ENCODE measurements at regions not wholly inside any gene's neighbourhood (a gene's known extent, or its start where the extent isn't known, plus 50 kb on each side); places are given as distances from the start of the nearest gene placed in this dataset.

DNA sequence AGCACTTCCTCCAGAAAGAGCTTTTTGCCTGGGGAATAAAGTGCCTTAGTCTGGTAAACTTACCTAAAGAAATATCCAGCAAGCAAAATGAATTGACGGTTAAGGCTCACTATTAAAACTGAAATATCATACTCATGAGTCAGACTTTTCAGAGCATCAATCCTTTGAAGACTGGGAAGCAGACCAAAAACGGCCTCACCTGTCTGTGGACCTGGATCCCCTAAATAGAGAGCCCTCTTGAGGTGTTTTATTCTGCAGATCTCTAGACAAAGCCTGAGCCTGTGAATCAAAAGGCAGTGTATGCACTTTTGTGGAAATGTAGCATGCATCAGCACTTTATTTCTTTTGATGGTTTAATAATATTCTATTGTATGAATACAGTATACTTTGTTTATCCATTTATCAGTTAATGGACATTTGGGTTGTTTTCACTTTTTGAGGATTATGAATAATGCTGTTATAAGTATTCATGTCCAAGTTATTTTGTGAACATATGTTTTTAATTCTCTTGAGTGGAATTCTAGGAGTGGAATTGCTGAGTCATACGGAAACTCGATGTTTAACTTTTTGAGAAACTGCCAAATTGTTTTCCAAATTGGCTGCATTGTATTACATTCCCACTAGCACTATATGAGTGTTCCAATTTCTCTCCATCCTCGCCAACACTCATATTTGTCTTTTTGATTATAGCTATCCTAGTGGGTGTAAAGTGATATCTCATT is 449.0 kb upstream of the IGFBP3 start:
- DNase-seq (ENCODE audit: low read depth): peak; percentile 97

DNA sequence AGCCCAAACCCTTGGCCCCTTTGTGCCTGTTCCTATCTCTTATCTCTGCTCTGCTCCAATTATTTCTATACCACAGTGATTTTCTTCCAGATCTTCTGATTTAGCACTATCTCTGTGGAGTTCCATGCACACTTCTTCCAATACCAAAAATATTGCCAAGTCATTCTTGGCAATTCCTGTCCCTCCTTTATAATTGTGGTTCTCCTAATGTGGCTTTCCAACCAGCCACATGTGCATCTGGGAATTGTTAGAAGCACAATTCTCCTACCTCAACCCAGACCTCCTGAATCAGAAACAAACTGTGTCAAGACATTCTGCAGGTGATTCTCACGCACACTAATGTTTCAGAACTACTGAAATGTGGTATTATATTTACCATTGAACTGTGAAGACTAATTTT is 447.8 kb upstream of the IGFBP3 start:
- no peak for DNase-seq (ENCODE audit: low read depth)

DNA sequence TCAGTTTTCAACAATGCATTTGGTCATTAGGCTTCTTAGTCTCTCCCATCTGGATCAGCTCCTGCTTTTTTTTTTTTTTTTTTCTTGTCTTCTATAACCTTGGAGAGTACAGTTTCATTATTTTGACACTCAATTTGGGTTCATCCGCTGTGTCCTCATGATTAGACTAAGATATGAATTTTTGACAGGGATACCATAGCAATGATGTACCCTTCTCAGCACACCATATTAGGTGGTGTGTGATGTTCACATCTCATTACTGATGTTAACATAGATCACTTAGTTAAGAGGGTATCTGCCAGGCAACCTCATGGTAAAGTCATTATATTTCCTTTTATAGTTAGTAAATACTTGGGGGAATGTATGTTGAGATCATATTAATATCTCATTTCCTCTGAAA is 445.5 kb upstream of the IGFBP3 start:
- no peak for DNase-seq (ENCODE audit: low read depth)

DNA sequence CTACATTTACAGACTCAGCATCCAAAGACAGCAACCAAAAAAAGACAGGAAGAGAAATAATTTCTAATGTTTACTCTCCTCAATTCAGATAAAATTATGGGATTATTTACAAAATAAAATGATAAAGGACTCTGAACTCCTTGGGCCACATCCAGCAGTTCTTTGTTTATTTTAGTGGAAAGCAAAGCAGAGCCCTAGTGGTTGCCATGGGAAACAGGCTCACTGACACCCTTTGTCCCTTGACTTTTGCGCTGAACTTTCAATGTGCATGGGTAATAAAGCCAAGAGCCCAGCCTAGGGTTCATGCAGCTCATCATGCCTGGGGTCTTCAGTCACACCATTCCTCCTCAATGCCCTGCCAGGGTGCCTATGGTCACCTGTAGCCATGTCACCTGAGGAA is 442.6 kb upstream of the IGFBP3 start:
- DNase-seq (ENCODE audit: low read depth): no peak

DNA sequence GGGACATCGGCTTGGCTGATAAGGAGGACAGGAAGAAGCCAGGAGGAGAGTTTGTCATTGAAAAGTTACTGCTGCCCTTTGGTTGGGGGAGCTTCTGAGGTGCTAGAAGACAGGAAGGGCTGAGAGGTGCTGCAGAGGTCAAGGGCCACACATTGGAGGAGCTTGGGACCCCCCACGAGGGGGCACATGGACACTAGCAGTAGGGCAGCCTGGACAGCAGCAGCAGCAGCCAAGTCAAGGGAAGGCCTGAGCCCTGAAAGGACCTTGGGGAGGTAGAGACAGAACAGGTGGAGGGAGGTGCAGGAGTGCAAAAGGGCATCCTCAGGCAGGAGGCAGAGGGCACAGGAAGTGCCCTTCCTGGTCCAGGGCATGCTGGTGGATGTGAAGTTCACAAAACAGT is 439.7 kb upstream of the IGFBP3 start:
- DNase-seq (ENCODE audit: low read depth): no peak

DNA sequence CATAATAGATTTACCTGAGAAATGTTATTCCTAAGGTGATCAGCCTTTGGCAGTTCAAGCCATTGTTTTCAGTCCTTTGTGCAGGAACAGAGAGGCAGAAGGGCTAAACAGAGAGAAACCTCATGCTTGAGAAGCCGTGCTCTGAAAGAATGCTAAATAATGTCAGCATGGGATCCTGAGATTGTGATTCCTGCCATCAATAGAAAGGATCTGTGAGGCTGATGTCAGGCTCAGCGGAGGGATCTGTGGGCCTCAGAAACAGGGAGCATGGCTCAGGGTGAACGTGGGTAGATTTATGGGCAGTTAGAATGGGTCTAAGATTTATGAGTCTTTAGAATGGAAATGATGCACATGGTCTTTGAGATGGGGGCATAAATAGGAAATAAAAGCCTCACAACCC is 439.2 kb upstream of the IGFBP3 start:
- DNase-seq (ENCODE audit: low read depth): no peak

DNA sequence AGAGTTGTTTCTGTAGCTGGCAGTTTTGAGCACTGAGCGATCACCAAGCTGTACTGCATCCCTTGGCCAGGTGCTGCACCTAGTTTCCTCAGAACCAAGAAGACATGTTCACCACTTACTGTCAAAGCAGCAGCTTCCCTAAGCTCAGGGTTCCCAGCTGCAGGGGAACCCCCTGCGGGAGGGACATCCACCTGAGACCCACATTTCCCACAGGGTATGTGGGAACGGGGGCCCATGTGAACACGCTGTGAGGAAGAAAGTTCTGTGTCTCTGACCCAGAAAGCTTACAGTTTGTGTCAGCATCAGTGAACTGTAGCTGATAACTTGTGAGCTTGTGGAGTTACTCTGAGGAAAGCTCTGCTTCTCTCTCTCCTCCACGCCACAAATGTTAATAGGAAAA is 436.8 kb upstream of the IGFBP3 start:
- no peak for DNase-seq (ENCODE audit: low read depth)

DNA sequence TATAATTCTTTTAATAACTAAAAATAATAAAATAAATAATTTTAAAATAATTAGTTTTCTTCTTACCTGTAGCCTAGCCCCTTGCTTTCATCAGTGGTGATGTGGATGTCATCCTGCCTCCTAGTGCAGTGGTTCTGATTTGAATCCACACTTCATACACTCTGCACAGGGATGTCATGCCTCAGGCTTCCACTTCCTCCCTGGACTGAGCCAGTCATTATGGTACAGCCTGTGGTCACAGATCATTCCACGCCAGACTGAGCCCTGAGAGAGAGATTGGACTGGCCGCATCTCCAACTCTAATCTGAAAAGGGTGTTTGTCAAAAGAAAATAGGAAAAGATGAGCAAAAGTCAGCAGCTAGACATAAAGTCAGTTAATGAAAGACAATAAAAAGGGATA is 436.2 kb upstream of the IGFBP3 start:
- no peak for DNase-seq (ENCODE audit: low read depth)

DNA sequence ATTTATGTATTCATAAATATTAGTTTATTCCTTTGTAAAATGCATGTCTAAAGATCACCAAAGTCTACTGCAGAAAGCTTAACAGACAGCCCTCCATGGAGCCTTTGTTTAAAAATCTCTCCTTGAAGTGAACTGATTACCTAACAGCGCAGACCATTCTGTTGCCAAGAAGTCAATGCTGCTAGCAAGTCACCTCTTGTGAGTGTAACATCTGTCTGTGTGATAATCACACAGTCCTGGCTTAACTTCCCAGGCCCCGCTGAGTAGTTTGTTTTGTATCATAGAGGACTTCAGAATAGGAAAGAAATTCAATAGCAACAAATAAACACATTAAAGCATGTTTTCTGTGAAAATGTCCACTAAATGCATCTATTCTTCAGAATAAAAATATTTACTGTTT is 435.3 kb upstream of the IGFBP3 start:
- DNase-seq (ENCODE audit: low read depth): no peak

DNA sequence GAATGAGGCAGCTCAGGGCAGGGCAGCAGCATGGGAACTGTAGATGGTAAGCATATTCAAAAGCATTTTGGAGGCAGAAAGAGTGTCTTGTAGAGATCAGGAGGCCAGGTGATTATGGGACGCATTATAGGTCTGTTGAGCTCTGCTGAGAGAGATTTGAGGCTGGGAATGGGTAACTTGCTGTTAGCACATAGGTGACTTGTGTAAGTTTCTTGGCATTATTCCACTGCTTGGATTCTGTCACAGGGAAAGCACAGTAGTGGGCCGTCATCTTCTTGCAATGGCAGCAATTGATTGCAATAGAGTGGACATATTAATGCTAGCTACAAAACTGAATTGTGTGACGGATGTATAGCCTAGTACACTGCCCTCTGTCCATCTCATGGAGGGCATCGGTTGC is 434.3 kb upstream of the IGFBP3 start:
- DNase-seq (ENCODE audit: low read depth): no peak

DNA sequence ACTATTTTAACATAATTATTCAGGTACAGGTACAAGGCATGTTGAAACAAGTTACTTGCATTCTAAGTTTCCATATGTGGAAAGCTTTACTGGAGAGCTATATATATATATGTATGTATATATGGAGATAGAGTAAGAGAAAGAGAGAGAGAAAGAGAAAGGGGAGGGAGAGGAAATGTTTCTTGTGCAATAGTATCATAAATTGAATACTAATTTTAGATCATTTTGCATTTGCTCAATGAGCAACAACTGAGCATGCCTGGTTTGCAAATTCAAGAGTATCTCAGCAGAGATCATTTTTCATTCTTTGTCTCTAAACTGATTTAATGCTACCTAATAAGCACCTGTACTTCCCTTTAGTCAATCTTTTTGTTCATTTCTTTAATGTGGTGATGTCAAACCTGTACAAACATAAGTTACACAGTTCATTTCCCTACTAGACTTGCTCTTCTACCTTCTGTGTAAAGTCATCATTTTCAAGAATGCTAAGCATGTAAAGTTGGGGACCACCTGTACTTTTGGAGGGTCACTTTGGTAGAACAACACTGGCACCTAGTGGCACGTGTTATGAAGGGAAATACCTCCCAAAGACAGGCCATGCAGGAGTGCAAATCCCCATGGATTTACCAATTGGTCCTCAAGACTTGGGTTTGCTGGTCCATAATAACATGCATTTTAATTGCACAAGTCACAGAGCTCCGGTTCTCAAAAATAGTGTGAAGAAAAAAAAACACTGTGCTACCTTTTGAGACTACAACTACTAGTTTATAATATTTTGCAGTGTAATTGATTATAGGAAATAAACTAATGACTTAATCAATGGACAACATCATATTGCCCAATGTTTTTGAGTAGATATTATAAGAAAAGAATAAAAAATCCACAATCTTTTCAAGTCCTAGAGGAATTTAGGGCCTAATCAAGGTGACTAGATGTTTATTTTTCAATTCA is 431.2 kb upstream of the IGFBP3 start:
- no peak for DNase-seq (ENCODE audit: low read depth)

DNA sequence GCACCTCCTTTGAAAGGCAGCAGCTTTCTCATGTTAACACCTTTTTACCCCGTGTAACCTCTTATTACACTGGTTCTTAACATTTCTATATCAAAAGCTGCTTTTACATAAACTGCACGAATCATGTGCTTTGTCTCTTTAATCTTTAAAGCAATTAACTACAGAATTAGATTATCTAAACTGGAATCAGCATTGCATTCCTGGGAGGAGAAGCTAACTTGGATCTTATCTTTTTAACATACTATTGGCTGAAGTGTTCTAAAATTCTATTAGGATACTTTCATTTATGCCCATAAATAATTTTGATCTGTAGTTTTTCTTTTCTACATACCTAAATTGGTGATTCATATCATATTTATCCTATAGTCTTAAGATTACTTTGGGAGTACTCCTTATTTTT is 428.4 kb upstream of the IGFBP3 start:
- DNase-seq (ENCODE audit: low read depth): no peak

DNA sequence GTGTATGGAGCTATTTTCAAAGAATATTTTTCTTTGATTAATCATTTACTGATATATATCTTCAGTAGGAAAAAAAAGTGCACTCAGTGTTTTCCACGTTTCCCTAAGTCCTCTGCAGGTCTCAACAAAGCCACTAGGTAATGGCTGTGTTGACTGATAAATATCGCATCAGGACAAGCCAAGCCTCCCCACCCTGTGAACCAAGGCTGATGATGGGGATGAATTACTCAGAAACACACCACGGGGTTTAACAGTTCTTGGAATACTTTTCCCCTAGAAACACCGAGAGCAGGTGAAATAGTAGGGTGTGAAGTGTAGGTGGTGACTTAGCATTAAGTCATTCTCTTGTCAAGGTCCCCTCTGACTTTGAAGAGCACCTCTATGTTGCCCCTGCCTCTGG is 423.5 kb upstream of the IGFBP3 start:
- no peak for DNase-seq (ENCODE audit: low read depth)

DNA sequence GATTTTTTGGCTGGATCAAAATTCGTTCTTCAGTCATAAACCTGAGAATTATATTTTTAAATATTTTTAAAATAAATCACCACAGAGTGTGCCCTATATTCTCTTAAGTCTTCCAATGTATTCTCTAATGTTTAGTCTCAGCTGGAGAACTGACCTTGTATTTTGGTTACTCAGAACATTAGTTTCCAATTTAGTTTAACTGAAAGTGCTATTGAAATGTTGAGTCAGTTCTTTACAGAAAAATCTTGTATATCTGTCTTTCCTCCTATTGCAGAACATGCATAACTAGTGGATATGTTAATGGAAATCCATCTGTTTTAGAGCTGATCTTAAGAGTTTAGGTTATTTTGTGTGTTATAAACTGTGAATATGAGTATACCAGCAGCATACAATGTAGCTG is 422.7 kb upstream of the IGFBP3 start:
- no peak for DNase-seq (ENCODE audit: low read depth)

DNA sequence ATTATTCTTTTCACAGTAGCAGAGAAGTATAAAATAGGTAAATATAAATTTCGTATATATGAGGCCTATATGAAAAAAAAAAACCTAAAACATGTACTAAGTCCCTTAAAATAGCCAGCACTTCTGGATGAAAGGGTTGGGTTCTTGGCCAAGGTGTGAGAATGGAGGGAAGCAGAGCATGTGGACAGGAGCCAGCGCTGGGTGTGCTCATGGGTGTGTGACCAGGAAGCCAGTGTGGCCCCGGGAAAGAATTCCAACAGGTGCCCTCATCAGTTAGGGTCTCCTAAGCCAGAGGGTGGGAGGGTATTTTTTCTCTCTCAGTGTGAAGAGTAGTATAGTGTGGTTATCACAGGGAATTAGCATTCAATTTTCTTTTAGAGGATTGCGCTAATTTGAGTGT is 401.9 kb upstream of the IGFBP3 start:
- no peak for DNase-seq (ENCODE audit: low read depth)

DNA sequence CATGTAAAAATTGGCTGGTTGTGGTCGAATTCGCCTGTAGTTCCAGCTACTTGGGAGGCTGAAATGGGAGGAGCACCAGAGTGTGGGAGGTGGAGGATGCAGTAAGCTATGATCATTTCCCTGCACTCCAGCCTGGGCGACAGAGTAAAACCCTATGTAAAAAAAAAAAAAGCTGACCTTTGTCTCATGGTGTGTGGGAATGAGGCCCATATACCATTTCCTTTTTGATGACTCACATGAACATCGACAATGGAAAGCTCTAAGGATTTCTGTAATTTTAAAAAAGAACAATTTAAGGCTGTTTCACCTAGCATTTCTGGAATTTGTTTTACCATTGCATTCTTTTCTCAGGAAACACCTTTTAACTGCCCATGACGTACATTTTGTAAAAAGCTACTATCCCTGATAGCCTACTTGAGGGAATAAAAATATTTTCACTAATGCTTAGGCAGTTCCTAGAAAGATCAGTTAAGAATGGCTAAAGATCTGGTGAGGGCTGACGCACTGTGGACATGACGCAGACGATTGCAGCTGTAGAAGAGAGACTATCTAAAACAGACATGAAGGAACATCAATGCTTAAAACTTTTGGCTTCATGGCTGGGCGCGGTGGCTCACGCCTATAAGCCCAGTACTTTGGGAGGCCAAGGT is 400.6 kb upstream of the IGFBP3 start:
- no peak for DNase-seq (ENCODE audit: low read depth)

DNA sequence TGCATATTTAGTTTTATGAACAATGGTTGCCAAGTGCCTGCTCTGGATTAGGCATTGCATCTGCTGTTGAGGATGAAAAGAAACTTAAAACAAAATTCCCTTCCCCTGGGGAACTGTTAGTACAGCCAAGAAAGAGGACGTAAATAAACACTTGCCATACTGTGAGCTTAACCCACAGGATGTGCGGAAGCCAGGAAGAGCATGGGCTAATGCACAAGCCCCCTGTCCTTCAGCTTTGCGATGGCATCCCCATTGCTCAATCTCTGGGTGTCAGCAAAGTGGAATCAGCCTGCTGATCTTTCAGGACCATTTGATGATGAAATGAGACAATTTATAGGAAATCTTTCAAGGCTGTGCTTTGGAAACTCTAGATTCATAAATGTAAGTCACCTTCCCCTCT is 399.9 kb upstream of the IGFBP3 start:
- no peak for DNase-seq (ENCODE audit: low read depth)

DNA sequence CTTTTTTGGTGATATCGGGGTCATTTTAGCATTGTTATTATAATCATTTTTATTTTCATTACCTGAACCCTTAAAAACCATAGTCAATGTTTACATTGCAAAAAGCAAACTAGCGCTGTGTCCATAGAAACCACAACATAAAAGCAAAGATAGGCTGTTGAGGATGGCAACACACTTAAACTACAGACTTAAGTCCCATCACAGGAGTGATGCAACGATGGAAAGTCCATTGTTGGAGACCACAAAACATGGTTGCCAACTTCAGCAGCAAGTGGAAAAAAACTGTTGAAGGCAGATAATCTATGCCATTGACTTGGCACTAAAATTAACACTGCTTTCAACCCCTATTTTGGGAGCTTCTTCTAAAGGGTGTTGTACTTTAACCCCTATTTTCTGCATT is 398.8 kb upstream of the IGFBP3 start:
- DNase-seq (ENCODE audit: low read depth): no peak

DNA sequence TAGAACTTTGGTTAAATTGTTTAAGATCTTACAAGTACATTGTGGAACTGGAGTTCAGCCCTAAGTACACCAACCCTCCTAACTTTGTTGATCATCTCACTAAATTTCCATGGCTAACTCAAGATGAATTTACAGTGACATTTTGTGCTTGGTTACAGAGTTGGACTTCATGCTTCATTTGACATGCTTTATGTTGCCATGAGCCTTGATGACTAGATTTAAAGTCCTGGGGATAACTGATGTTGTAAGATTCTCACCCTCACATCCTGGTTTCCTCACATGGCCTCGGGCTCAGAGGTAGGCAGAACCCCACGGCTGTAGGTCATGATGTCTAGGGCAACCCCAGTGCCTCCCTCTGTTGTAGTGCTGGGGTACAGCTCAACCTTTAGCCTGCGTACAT is 397.2 kb upstream of the IGFBP3 start:
- no peak for DNase-seq (ENCODE audit: low read depth)

DNA sequence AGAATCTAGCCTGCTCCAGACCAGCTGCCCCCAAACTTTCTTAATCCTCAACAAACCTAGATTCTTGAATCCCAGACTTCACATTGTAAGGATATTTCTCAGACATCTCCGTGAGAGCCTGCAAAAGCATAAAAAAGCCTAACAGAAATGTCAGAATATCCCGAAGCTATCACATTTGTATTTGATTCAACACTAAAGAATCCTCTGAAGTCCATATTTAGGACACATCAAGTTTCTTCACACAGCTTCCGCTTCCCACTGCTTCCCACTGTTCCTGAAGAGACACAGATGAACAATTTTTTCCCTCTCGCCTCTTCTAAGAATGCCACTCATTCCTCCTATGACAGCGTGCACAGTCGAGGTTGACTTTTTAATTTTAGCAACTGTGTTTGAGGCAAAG is 396.2 kb upstream of the IGFBP3 start:
- no peak for DNase-seq (ENCODE audit: low read depth)

DNA sequence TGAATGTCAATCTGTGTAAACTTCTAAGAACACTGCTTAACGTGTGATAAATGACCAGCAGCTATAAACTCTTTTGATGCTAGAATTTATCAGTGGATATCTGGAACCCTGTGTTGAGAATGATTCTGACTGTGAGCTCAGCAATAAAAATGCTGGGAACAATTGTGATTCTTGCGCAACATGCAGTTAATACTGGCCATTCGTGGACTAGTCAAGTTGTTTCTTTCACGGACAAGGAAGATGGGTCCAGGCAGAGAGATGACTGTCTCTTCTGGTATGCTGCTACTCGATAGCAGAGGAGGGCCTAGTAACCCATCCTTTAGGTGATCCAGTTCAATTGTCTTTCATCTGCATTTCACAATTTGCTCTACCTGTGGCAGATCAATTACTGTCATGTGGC is 394.8 kb upstream of the IGFBP3 start:
- no peak for DNase-seq (ENCODE audit: low read depth)

DNA sequence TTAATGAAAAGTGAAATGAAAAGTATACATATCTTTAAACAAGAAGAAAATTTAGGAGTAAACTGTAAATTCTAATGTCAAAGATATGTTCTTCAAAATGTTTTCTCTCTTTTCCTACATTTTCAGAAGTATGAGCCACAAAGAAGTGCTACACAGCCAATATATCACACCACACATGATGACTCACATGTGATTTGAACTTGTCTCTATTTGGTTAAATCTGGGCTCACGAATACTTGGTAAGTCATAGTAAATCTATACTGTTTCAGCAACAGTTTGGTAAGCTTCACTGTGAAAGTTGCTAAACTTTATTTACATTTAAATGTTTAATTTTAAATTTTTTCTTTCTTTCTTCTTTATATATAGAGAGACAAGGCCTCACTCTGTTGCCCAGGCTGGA is 380.6 kb upstream of the IGFBP3 start:
- no peak for DNase-seq (ENCODE audit: low read depth)

DNA sequence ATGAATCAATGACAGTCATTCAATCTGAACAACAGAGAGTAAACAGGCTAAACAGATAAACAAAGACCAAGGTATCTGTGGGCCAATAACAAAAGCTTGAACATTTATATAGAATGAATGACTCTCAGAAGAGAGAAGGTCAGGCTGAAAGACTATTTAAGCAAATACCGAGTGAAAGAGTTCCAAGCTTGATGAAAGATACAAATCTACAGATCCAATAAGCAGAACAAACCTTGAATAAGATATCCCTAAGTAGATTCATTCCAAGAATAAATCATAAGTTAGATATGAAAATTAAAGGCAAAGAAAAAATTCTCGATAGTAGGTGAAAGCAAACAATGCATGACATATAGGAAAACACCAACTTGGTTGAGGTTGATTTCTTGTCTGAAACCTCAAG is 376.4 kb upstream of the IGFBP3 start:
- DNase-seq (ENCODE audit: low read depth): no peak

Data from forelimb muscle (tissue), 1 donor.